Astrocyte (in vitro differentiated cells and primary cell): ENCODE measurements at regions not wholly inside any gene's neighbourhood (a gene's known extent, or its start where the extent isn't known, plus 50 kb on each side); places are given as distances from the start of the nearest gene placed in this dataset.

Experiments
- DNase-seq: peaks from one replicate; pipeline ENCODE4 v3.0.0-alpha.2; 2010; ENCODE audit warnings: low read depth
- FAIRE-seq: peaks from 2 replicates; lab custom pipeline; 2011; peaks lifted over from hg19 to GRCh38; lab: Jason Lieb, UNC
- H2AFZ ChIP-seq: 2 replicates; pipeline ENCODE4 v1.6.0; 2012; ENCODE audit warnings: low read depth, low read length, inconsistent platforms
- H3K27ac ChIP-seq: 2 replicates; pipeline ENCODE4 v1.5.1; 2011; ENCODE audit warnings: low read depth, low read length, inconsistent platforms
- H3K27me3 ChIP-seq: 2 replicates; pipeline ENCODE4 v1.6.0; 2011; ENCODE audit warnings: low read length, inconsistent platforms; ENCODE audit not compliant: insufficient read depth
- H3K36me3 ChIP-seq: 2 replicates; pipeline ENCODE4 v1.5.1; 2011; ENCODE audit warnings: low read length, inconsistent platforms; ENCODE audit not compliant: insufficient read depth
- H3K4me1 ChIP-seq: 2 replicates; pipeline ENCODE4 v1.5.1; 2011; ENCODE audit warnings: low read length, inconsistent platforms; ENCODE audit not compliant: insufficient read depth
- H3K4me2 ChIP-seq: 2 replicates; pipeline ENCODE4 v1.6.0; 2012; ENCODE audit warnings: low read length, inconsistent platforms
- H3K4me3 ChIP-seq: 2 replicates; pipeline ENCODE4 v1.5.1; 2011; ENCODE audit warnings: low read depth, mild to moderate bottlenecking, low read length, inconsistent platforms; ENCODE audit not compliant: insufficient read depth
- H3K79me2 ChIP-seq: 2 replicates; pipeline ENCODE4 v1.6.0; 2012; ENCODE audit warnings: mild to moderate bottlenecking, low read length, inconsistent platforms; ENCODE audit not compliant: insufficient read depth
- H3K9ac ChIP-seq: 2 replicates; pipeline ENCODE4 v1.6.0; 2012; ENCODE audit warnings: mild to moderate bottlenecking, low read length, inconsistent platforms
- H3K9me3 ChIP-seq: 2 replicates; pipeline ENCODE4 v1.5.1; 2012; ENCODE audit warnings: low read depth, mild to moderate bottlenecking, low read length, inconsistent platforms; ENCODE audit not compliant: insufficient read depth
- H4K20me1 ChIP-seq: 2 replicates; pipeline ENCODE4 v1.6.0; 2012; ENCODE audit warnings: low read length, inconsistent platforms; ENCODE audit not compliant: insufficient read depth
- H3K27ac Mint-ChIP-seq: one replicate; pipeline ENCODE4 v1.8.0; 2021; ENCODE audit warnings: mild to moderate bottlenecking, mixed read lengths; ENCODE audit not compliant: unreplicated experiment
- H3K27me3 Mint-ChIP-seq: one replicate; pipeline ENCODE4 v1.8.0; 2021; ENCODE audit warnings: low read depth, mixed read lengths; ENCODE audit not compliant: unreplicated experiment
- H3K36me3 Mint-ChIP-seq: one replicate; pipeline ENCODE4 v1.8.0; 2021; ENCODE audit warnings: low read depth, mixed read lengths; ENCODE audit not compliant: unreplicated experiment
- H3K4me1 Mint-ChIP-seq: one replicate; pipeline ENCODE4 v1.8.0; 2021; ENCODE audit warnings: low read depth, mixed read lengths; ENCODE audit not compliant: unreplicated experiment
- H3K4me3 Mint-ChIP-seq: one replicate; pipeline ENCODE4 v1.8.0; 2021; ENCODE audit warnings: mild to moderate bottlenecking, moderate library complexity, mixed read lengths; ENCODE audit not compliant: unreplicated experiment
- H3K9me3 Mint-ChIP-seq: one replicate; pipeline ENCODE4 v1.8.0; 2021; ENCODE audit warnings: mild to moderate bottlenecking, mixed read lengths; ENCODE audit not compliant: unreplicated experiment
- CTCF ChIP-seq: IDR thresholded peaks from 2 replicates; pipeline ENCODE4 v1.5.1; 2011; ENCODE audit warnings: low read depth, mild to moderate bottlenecking, inconsistent platforms, low read length, moderate library complexity; ENCODE audit not compliant: insufficient read depth
- EZH2 ChIP-seq: IDR thresholded peaks from 2 replicates; pipeline ENCODE4 v1.6.1; 2012; ENCODE audit warnings: mild to moderate bottlenecking, low read length, inconsistent platforms; ENCODE audit not compliant: insufficient read depth

- H4K20me1 ChIP-seq: peaks cover 39% of the 10 kb centered on the region
- H3K36me3 Mint-ChIP-seq: peaks cover 3% of the 10 kb centered on the region
- TF ChIP-seq EZH2 (no peak), CTCF (no peak)
- H3K4me3 ChIP-seq: no peak overlapping the region
- peaks cover 20% of the 10 kb centered on the region for H3K4me1 ChIP-seq
- H3K27ac Mint-ChIP-seq: peak overlapping the region; percentile 80
- H3K27ac ChIP-seq: no peak overlapping the region
- no peak overlapping the region for H3K4me3 Mint-ChIP-seq
- H3K79me2 ChIP-seq: peaks cover 99% of the 10 kb centered on the region
- no peaks in the 10 kb centered on the region for H3K9me3 ChIP-seq
- H3K9ac ChIP-seq: no peak overlapping the region
- no peaks in the 10 kb centered on the region for H3K36me3 ChIP-seq
- no peaks in the 10 kb centered on the region for H3K27me3 Mint-ChIP-seq
- no peaks in the 10 kb centered on the region for H3K9me3 Mint-ChIP-seq
- H3K4me2 ChIP-seq: no peak overlapping the region
- H3K27me3 ChIP-seq: no peaks in the 10 kb centered on the region
- no peak overlapping the region for H2AFZ ChIP-seq
- DNase-seq (no peak), FAIRE-seq (no peak)
- peaks cover 70% of the 10 kb centered on the region for H3K4me1 Mint-ChIP-seq
Observed at GRCh38 chr3:159845737-159846136, 142.9 kb upstream of the IL12A start.

DNA sequence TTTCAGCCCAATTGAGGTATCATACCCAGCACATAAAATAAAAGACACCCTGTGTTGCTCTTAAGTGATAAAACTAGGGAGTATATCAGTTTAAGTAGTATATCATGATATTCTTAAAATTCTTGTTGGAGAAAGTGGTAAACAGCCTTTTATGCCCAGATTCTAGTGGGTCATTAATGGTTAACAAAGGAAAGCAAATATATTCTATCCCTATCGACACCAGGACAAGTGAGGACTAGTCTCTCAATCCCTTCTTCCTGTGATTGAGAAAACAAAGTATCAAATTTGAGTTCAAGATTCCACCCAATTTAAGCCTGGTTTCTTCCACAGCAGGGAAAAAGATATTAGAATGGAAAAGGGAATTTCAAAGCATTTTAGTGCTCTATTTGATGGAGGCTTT lies 142.4 kb upstream of the IL12A start:
- no peaks in the 10 kb centered on the region for H3K9me3 Mint-ChIP-seq
- peaks cover 3% of the 10 kb centered on the region for H3K36me3 Mint-ChIP-seq
- peaks cover 68% of the 10 kb centered on the region for H3K4me1 Mint-ChIP-seq
- Histone ChIP-seq H2AFZ (no peak overlapping the region), H3K4me3 (no peak overlapping the region), H3K4me1 (peaks cover 20% of the 10 kb centered on the region), H3K9me3 (no peaks in the 10 kb centered on the region), H3K79me2 (peaks cover 99% of the 10 kb centered on the region), H3K27me3 (no peaks in the 10 kb centered on the region), H3K9ac (no peak overlapping the region), H4K20me1 (peaks cover 35% of the 10 kb centered on the region), H3K4me2 (no peak overlapping the region), H3K36me3 (no peaks in the 10 kb centered on the region), H3K27ac (no peak overlapping the region)
- FAIRE-seq (no peak), DNase-seq (no peak)
- peak overlapping the region; percentile 35 for H3K27ac Mint-ChIP-seq
- no peak for TF ChIP-seq CTCF
- no peak for TF ChIP-seq EZH2
- H3K4me3 Mint-ChIP-seq: no peak overlapping the region
- no peaks in the 10 kb centered on the region for H3K27me3 Mint-ChIP-seq

- H3K27ac Mint-ChIP-seq: peak overlapping the region; percentile 16
Observed at GRCh38 chr3:159848348-159849118, 140.1 kb upstream of the IL12A start.

More at GRCh38 chr3:159848348-159849118, 140.1 kb upstream of the IL12A start:
- Mint-ChIP-seq H3K4me3 (no peak overlapping the region), H3K9me3 (no peaks in the 10 kb centered on the region), H3K4me1 (peaks cover 73% of the 10 kb centered on the region), H3K27me3 (no peaks in the 10 kb centered on the region), H3K36me3 (peaks cover 3% of the 10 kb centered on the region)
- Histone ChIP-seq H3K4me2 (no peak overlapping the region), H3K79me2 (peaks cover 98% of the 10 kb centered on the region), H3K27ac (no peak overlapping the region), H3K36me3 (no peaks in the 10 kb centered on the region), H2AFZ (no peak overlapping the region), H3K4me3 (no peak overlapping the region), H3K4me1 (peaks cover 40% of the 10 kb centered on the region), H4K20me1 (peaks cover 25% of the 10 kb centered on the region), H3K27me3 (no peaks in the 10 kb centered on the region), H3K9me3 (no peaks in the 10 kb centered on the region), H3K9ac (no peak overlapping the region)
- no peak for TF ChIP-seq CTCF
- TF ChIP-seq EZH2: no peak
- DNase-seq: no peak
- no peak for FAIRE-seq
